ENCODE measurements at regions not wholly inside any gene's neighbourhood (a gene's known extent, or its start where the extent isn't known, plus 50 kb on each side); places are given as distances from the start of the nearest gene placed in this dataset.

- no peak for DNase-seq (ENCODE audit: low spot score)
These were observed 1158.6 kb downstream of the CDH12 start for GRCh38 chr5:21694567-21694966.

DNA sequence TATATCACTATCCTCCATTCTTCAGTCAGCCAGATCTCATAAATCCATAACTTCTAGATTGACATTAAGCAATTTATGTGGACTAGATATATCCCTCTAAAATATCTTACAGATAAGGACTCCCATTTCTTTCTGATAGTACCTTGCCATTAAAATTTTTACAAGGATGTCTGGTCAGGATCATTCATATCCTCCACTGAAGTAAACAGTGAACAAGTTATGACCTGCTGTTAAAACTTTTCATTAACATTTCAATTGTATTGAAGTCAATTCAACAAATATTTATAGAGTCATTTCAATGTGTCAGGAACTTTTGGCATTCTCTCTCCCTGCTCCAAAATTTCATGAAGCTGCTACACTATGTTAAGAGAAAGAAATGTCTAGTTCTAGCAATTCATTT is 1159.6 kb downstream of the CDH12 start:
- no peak for DNase-seq (ENCODE audit: low spot score)

DNA sequence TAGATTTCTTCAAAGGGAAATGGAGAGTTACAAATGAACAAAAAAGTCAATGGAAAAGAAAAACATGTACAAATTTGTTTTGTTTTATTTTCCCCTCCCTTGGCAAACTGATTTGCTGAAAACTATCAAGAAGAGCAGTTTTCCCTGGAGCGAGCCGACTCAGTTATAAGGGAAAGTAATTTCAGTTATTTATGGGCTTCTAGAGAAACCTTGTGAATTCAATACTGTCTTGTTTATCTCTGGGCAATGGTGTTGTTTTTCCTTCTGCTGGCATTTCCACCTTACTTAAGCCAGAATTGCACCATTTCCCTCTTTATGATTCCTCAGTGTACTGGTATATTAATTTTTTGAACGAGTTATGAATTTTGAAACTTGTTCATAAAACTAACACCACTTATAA is 1163.6 kb downstream of the CDH12 start:
- no peak for DNase-seq (ENCODE audit: low spot score)

DNA sequence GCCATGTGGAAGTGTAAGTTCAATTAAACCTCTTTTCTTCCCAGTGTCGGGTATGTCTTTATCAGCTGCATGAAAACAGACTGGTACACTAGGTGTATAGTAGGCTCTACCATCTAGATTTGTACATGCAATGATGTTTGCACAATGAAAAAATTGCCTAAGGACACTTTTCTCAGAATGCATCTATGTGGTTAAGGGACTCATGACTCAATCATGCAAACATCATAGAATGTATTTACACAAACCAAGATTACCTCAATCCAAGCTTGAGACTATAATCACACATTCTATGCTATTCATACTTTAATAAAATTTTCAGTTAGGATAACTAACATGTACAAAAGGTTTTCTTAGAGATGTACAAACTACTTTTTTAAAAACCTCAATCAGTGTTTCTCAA is 1164.5 kb downstream of the CDH12 start:
- DNase-seq (ENCODE audit: low spot score), result no peak

GRCh38 chr5:21687621-21688020 is 1165.5 kb downstream of the CDH12 start:
- no peak for DNase-seq (ENCODE audit: low spot score)

DNA sequence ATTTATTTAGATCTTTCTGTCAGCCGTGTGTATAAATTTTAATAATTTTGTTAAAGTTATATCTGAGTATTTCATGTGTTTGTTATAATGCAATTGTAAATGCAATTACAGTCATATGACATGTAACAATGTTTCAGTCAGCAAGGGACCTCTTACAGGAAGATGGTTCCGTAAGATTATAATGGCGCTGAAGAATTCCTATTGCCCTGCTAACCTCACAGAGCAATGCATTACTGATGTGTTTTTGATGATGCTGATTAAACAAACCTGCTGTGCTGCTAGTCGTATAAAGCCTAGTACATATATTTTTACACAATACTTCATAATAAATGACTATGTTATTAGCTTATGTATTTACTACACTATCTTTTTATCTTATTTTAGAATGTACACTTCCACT is 1166.4 kb downstream of the CDH12 start:
- DNase-seq (ENCODE audit: low spot score), result no peak

GRCh38 chr5:21685522-21685921 is 1167.6 kb downstream of the CDH12 start:
- no peak for DNase-seq (ENCODE audit: low spot score)

DNA sequence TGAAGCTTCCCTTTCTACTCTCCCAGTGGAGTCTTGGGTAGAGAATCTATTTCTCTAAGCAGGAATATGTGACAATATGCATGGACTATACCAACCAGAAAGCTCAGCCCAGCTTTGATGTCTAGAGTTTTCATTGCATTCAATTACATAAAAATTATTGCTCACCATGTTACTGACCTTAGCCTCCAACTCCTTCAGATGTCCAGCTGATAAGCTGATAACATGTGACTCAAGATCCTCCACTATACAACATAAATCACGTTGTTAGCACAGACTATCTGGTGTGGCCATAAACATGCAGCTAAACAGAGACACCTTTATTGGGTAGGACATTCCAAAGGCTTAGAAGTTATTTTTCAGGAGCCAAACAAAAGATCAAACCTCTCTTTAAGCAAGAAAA is 1168.2 kb downstream of the CDH12 start:
- peak; percentile 8 for DNase-seq (ENCODE audit: low spot score)

DNA sequence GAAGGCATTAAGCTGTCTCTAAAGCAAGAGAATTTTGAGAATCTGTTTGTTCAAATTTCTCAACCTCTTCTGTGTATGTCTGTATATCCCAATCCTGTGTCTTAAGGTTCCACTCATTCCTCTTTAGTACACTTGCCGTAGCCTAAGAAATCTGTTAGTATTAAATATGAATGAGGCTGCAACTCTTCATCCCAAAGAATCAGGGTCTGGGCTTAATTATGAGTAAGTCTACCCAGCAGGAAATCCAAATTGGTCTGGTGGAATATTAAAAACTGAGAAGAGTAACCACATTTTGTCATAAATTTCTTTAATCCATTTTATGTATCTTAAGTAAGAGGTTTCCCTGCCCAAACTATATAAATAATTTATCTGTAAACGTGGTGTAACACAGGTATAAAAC is 1171.2 kb downstream of the CDH12 start:
- DNase-seq (ENCODE audit: low spot score), result no peak

GRCh38 chr5:21680641-21681040 is 1172.5 kb downstream of the CDH12 start:
- DNase-seq (ENCODE audit: low spot score), result peak; percentile 7

GRCh38 chr5:21680196-21680595 is 1172.9 kb downstream of the CDH12 start:
- DNase-seq (ENCODE audit: low spot score), result peak; percentile 57

- DNase-seq (ENCODE audit: low spot score), result no peak
These were observed 1174.6 kb downstream of the CDH12 start for GRCh38 chr5:21678526-21678925.

- DNase-seq (ENCODE audit: low spot score), result no peak
These were observed 1180.2 kb downstream of the CDH12 start for GRCh38 chr5:21672911-21673310.

- no peak for DNase-seq (ENCODE audit: low spot score)
These were observed 1180.8 kb downstream of the CDH12 start for GRCh38 chr5:21672360-21672759.

DNA sequence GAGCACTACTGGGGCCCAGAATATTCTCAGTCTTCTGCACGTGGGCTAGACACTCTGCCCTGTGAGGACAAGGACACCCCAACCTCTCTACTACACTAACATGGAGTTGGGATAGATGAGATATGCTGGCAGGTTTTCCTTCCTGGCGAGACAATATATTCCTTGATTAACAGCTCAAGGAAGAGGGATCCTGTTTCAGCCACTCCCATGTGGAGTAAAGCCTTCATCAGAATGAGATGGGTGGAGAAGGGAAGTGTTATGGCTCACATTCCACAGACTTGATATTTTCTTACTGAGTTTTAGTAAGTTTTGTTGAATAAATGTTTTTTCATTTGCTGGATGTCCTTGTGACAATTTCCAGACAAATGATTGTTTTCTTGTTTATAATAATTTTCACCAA is 1187.6 kb downstream of the CDH12 start:
- no peak for DNase-seq (ENCODE audit: low spot score)

DNA sequence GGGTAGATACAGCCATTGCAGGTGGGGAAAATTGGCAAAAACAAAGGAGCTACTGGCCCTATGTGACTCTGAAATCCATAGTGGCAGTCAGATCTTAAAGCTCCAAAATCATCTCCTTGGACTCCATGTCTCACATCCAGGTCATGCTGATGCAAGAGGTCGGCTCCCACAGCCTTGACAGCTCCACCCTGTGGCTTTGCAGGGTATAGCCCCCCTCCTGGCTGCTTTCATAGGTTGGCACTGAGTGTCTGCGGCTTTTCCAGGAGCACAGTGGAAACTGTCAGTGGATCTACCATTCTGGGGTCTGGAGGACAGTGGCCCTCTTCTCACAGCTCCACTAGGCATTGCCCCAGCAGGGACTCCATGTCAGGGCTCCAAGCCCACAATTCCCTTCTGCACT is 1190.1 kb downstream of the CDH12 start:
- DNase-seq (ENCODE audit: low spot score), result no peak

- no peak for DNase-seq (ENCODE audit: low spot score)
These were observed 1192.0 kb downstream of the CDH12 start for GRCh38 chr5:21661184-21661583.

GRCh38 chr5:21654556-21654955 is 1198.6 kb downstream of the CDH12 start:
- no peak for DNase-seq (ENCODE audit: low spot score)

- DNase-seq (ENCODE audit: low spot score), result no peak
These were observed 1203.2 kb downstream of the CDH12 start for GRCh38 chr5:21649969-21650368.

- DNase-seq (ENCODE audit: low spot score), result no peak
These were observed 1206.7 kb downstream of the CDH12 start for GRCh38 chr5:21646469-21646868.

DNA sequence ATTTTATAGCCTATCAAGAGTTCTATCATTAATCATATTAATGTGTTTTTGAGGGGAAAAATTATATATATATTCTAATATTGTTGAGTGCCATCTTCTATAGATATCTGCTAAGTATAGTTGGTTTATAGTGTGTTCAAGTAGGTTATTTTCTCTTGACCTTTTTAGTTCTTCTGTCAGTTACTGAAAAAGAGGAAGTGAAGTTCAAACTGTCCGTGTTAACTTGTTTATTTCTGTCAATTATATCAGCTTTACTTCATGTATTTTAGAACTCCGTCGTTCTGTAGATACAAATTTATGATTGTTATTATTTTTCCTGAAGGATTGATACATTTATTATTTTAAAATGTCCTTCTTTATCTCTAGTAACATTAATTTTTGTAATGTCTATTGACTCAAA is 1209.1 kb downstream of the CDH12 start:
- DNase-seq (ENCODE audit: low spot score), result no peak

DNA sequence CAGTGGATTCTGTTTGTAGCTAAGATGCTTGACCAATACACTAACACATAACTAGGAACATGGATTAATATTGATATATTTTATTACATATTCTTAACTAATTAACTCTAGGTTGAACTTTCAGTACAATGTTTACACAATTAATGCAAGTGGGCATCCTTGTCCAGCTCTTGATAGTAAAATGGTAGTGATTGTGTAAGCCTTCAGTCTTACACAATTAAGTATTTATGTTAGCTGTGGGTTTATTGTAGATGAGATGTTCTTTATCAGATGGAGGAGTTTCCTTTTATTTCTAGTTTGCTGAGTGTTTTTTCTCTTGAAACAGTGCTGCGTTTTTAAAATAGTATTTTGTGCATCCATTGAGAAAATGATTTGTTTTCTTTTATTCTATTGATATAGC is 1210.8 kb downstream of the CDH12 start:
- DNase-seq (ENCODE audit: low spot score), result no peak

DNA sequence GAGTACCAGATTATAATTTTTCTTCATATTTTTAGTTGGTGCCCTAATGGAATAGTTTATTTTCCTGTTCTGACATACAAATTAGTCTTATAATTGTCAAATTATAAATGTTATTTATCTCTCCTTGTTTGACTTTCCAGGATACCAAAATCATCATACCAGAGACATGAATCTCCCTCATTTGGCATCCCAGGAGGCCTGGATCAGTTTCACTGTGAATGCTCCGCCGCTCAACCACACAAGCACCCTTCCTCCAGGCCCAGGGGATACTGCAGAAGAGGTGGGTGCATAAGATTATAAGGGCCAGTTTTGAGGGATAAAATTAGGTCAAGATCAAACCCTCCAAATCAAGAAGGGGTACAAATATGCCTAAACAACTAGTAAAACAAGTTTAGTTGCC is 1229.3 kb downstream of the CDH12 start:
- no peak for DNase-seq (ENCODE audit: low spot score)

DNA sequence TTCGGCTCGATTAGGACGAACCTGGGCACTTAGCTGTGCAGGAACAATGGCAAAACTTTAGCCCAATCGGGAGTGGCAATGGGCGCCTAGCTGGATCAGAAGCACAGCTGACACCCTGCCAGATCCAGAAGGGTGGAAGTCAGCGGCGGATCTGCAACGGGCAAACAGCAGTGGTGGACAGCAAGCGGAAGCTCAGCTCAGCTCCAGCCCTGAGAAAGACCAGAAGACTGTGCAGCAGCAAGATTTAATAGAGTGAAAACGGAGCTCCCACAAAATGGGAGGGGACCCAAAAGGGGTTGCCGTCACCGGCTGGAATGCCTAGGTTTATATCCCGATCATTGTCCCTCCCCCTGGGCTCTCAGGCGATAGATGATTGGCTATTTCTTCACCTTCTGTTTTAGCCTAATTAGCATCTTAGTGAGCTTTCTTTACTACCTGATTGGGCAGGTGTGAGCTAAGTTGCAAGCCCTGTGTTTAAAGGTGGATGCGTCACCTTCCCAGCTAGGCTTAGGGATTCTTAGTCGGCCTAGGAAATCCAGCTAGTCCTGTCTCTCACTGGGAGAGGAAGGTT is 1237.9 kb downstream of the CDH12 start:
- no peak for DNase-seq (ENCODE audit: low spot score)

- DNase-seq (ENCODE audit: low spot score), result no peak
These were observed 1239.1 kb downstream of the CDH12 start for GRCh38 chr5:21613971-21614488.
